ENCODE measurements at regions not wholly inside any gene's neighbourhood (a gene's known extent, or its start where the extent isn't known, plus 50 kb on each side); places are given as distances from the start of the nearest gene placed in this dataset.
"Not testable (repeated sequence)": the region's sequence is repeated elsewhere in the genome, so short reads cannot be mapped to it uniquely, and the experiment has no call there.

GRCh38 chr13:65111223-65111622 lies 2118.9 kb downstream of the PCDH9 start:
- no peak for TF ChIP-seq CTCF (conservative IDR thresholded peaks at IDR 0.05; ENCODE audit: low read depth, low read length)

GRCh38 chr13:65104436-65104835 lies 2125.7 kb downstream of the PCDH9 start:
- not testable (repeated sequence) for H3K4me3 ChIP-seq (ENCODE audit: low read depth, low read length); DNase-seq (ENCODE audit: low read depth)

More at GRCh38 chr13:65111223-65111622, 2118.9 kb downstream of the PCDH9 start:
- H3K4me3 ChIP-seq (ENCODE audit: low read depth, low read length) = no peak overlapping the region
- no peak for DNase-seq (ENCODE audit: low read depth)

GRCh38 chr13:65103351-65103750 lies 2126.8 kb downstream of the PCDH9 start:
- no peak overlapping the region for H3K4me3 ChIP-seq (ENCODE audit: low read depth, low read length)
- no peak for TF ChIP-seq CTCF (conservative IDR thresholded peaks at IDR 0.05; ENCODE audit: low read depth, low read length)
- DNase-seq (ENCODE audit: low read depth) = no peak

GRCh38 chr13:65095161-65096082 lies 2134.7 kb downstream of the PCDH9 start:
- TF ChIP-seq CTCF (conservative IDR thresholded peaks at IDR 0.05; ENCODE audit: low read depth, low read length) = no peak
- H3K4me3 ChIP-seq (ENCODE audit: low read depth, low read length) = no peak overlapping the region
- DNase-seq (ENCODE audit: low read depth) = no peak

- TF ChIP-seq CTCF (conservative IDR thresholded peaks at IDR 0.05; ENCODE audit: low read depth, low read length) = no peak
- no peak for DNase-seq (ENCODE audit: low read depth)
- H3K4me3 ChIP-seq (ENCODE audit: low read depth, low read length) = no peak overlapping the region
Measured at GRCh38 chr13:65093357-65093756, 2136.8 kb downstream of the PCDH9 start.

- DNase-seq (ENCODE audit: low read depth) = no peak
- no peak overlapping the region for H3K4me3 ChIP-seq (ENCODE audit: low read depth, low read length)
- no peak for TF ChIP-seq CTCF (conservative IDR thresholded peaks at IDR 0.05; ENCODE audit: low read depth, low read length)
Measured at GRCh38 chr13:65091031-65091430, 2139.1 kb downstream of the PCDH9 start.

- TF ChIP-seq CTCF (conservative IDR thresholded peaks at IDR 0.05; ENCODE audit: low read depth, low read length) = no peak
Measured at GRCh38 chr13:65090186-65090585, 2139.9 kb downstream of the PCDH9 start.

More at GRCh38 chr13:65090186-65090585, 2139.9 kb downstream of the PCDH9 start:
- DNase-seq (ENCODE audit: low read depth) = no peak
- H3K4me3 ChIP-seq (ENCODE audit: low read depth, low read length) = no peak overlapping the region
